HepG2 (cell line): ENCODE measurements at regions not wholly inside any gene's neighbourhood (a gene's known extent, or its start where the extent isn't known, plus 50 kb on each side); places are given as distances from the start of the nearest gene placed in this dataset.

ENCODE experiments used
- ATAC-seq: fragments of 200-7000 bp; cut with Tn5 transposase; 3 replicates; pipeline ENCODE4 v1.9.1; 2020; ENCODE audit warnings: mild to moderate bottlenecking, moderate library complexity
- BruUV-seq: library from RNA; stranded (reverse); fragments of 400-500 nt; replicated peaks from 2 replicates; lab custom pipeline; 2021; lab: Mats Ljungman, UMichigan
- CTCF ChIA-PET: fragments of 300-600 bp; formaldehyde crosslinking; extraction: SDS; loops from one replicate; lab custom pipeline; 2021; ENCODE audit warnings: low total read pairs, inconsistent platforms, low intra/inter-chr PET ratio; lab: Yijun Ruan, JAX
- POLR2A ChIA-PET: fragments of 350-600 bp; sonication (Branson Sonifier 250); formaldehyde crosslinking; loops from one replicate; lab custom pipeline; 2020; ENCODE audit warnings: antibody characterized with exemption, inconsistent platforms; lab: Yijun Ruan, JAX
- DNase-seq: peaks from one replicate; pipeline ENCODE4 v3.0.0-alpha.2; 2015; ENCODE audit warnings: low spot score
- FAIRE-seq: peaks from 3 replicates; lab custom pipeline; 2011; peaks lifted over from hg19 to GRCh38; lab: Jason Lieb, UNC
- H2AFZ ChIP-seq: one replicate; pipeline ENCODE4 v1.6.1; 2011; ENCODE audit warnings: low read length, inconsistent platforms
- H3K27ac ChIP-seq: fragments of 300-600 bp; 3 replicates; pipeline ENCODE4 v1.8.0; 2011; ENCODE audit warnings: mixed run types, mild to moderate bottlenecking, mixed read lengths, low read length, inconsistent platforms; ENCODE audit not compliant: insufficient read depth; ENCODE audit errors: extremely low read length
- H3K27me3 ChIP-seq, 2 experiments: fragments of 200-600 bp in 1 of 2; 2 replicates in 1 of 2; 3 replicates in 1 of 2; pipeline versions ENCODE4 v1.6.0 to v1.8.0; 2011; ENCODE audit warnings: low read length in 2 of 2, mild to moderate bottlenecking in 2 of 2, moderate library complexity in 2 of 2, inconsistent platforms in 1 of 2; ENCODE audit not compliant: insufficient read depth in 2 of 2, control insufficient read depth in 1 of 2
- H3K36me3 ChIP-seq, 2 experiments: fragments of 200-600 bp in 1 of 2; replicated peaks in 1 of 2; 2 replicates in 1 of 2; 3 replicates in 1 of 2; pipeline versions ENCODE4 v1.5.1 to v1.8.0; 2011; ENCODE audit warnings: low read length in 2 of 2, inconsistent platforms in 1 of 2; ENCODE audit not compliant: insufficient read depth in 2 of 2, control insufficient read depth in 1 of 2
- H3K4me1 ChIP-seq: 2 replicates; pipeline ENCODE4 v1.5.1; 2012; ENCODE audit warnings: low read length, inconsistent platforms; ENCODE audit not compliant: insufficient read depth
- H3K4me2 ChIP-seq: 2 replicates; pipeline ENCODE4 v1.6.0; 2011; ENCODE audit warnings: low read depth, low read length, inconsistent platforms
- H3K4me3 ChIP-seq, 3 experiments: fragments of 200-600 bp in 1 of 3; sonication (generic), shearing (Covaris generic) in 1 of 3; replicated peaks in 1 of 3; 2 replicates each; pipeline ENCODE4 v1.5.1; 2011 to 2016; ENCODE audit warnings: low read length in 3 of 3, inconsistent platforms in 2 of 3, low read depth in 2 of 3, mild to moderate bottlenecking in 2 of 3, control low read depth in 1 of 3, mixed read lengths in 1 of 3; ENCODE audit not compliant: insufficient read depth in 1 of 3
- H3K79me2 ChIP-seq: one replicate; pipeline ENCODE4 v1.6.1; 2011; ENCODE audit warnings: low read length, inconsistent platforms; ENCODE audit not compliant: insufficient read depth
- H3K9ac ChIP-seq: 2 replicates; pipeline ENCODE4 v1.6.0; 2011; ENCODE audit warnings: mild to moderate bottlenecking, low read depth, low read length, inconsistent platforms; ENCODE audit not compliant: insufficient read depth
- H3K9me3 ChIP-seq: 2 replicates; pipeline ENCODE4 v1.5.1; 2012; ENCODE audit warnings: mild to moderate bottlenecking, low read length
- H4K20me1 ChIP-seq: 2 replicates; pipeline ENCODE4 v1.6.0; 2011; ENCODE audit warnings: inconsistent platforms, mild to moderate bottlenecking, low read length, moderate library complexity; ENCODE audit not compliant: insufficient read depth
- ARID5B ChIP-seq: IDR thresholded peaks from 2 replicates; pipeline ENCODE4 v1.4.0; 2020; ENCODE audit warnings: mild to moderate bottlenecking, missing genetic modification reagents
- EZH2 ChIP-seq: conservative IDR thresholded peaks from 2 replicates; pipeline ENCODE4 v1.6.1; 2012; ENCODE audit warnings: mild to moderate bottlenecking, low read depth, low read length, moderate library complexity
- HMGXB3 ChIP-seq: sonication (generic); formaldehyde crosslinking; IDR thresholded peaks from 2 replicates; pipeline ENCODE4 v1.4.0; 2020; ENCODE audit warnings: missing genetic modification reagents, borderline replicate concordance
- MXD1 ChIP-seq: sonication (generic); formaldehyde crosslinking; IDR thresholded peaks from 2 replicates; pipeline ENCODE4 v1.4.0; 2020; ENCODE audit warnings: mild to moderate bottlenecking, missing genetic modification reagents
- PHF20 ChIP-seq: sonication (generic); formaldehyde crosslinking; IDR thresholded peaks from 2 replicates; pipeline ENCODE4 v1.5.0; 2020; ENCODE audit warnings: mild to moderate bottlenecking, missing genetic modification reagents
- PRMT3 ChIP-seq: sonication (generic); formaldehyde crosslinking; IDR thresholded peaks from 2 replicates; pipeline ENCODE4 v1.8.1; 2022; ENCODE audit warnings: low read depth, mild to moderate bottlenecking, moderate library complexity, missing genetic modification reagents, borderline replicate concordance
- ZNF143 ChIP-seq: sonication (generic); formaldehyde crosslinking; IDR thresholded peaks from 2 replicates; pipeline ENCODE4 v1.4.0; 2020; ENCODE audit warnings: missing genetic modification reagents
- ZNF234 ChIP-seq: sonication (generic); formaldehyde crosslinking; conservative IDR thresholded peaks from 2 replicates; pipeline ENCODE4 v1.5.1; 2020; ENCODE audit warnings: mild to moderate bottlenecking, missing genetic modification reagents
- ZNF24 ChIP-seq: fragments of 450-650 bp; IDR thresholded peaks from 2 replicates; pipeline ENCODE4 v1.6.1; 2017; ENCODE audit warnings: antibody characterized with exemption, mild to moderate bottlenecking
- ZNF382 ChIP-seq: sonication (generic); formaldehyde crosslinking; IDR thresholded peaks from 2 replicates; pipeline ENCODE4 v1.5.0; 2020; ENCODE audit warnings: missing genetic modification reagents, mild to moderate bottlenecking, borderline replicate concordance
- ZNF44 ChIP-seq: sonication (generic); formaldehyde crosslinking; IDR thresholded peaks from 2 replicates; pipeline ENCODE4 v1.5.1; 2020; ENCODE audit warnings: mild to moderate bottlenecking, missing genetic modification reagents
- WGBS: methylation state at CpG from one replicate; pipeline ENCODE4 v1.1.6; 2017; ENCODE audit warnings: low lambda C conversion rate; 5-methylcytosine and 5-hydroxymethylcytosine counted together
- in situ Hi-C: cut with HindIII; loops from 2 replicates; pipeline ENCODE4 v1.10.0; 2017; ENCODE audit warnings: low pct_unique_long_range_greater_than_20kb; ENCODE audit not compliant: extremely low pct_ligation_motif_present
- intact Hi-C: fragments of 100-400 bp; cut with micrococcal nuclease; formaldehyde crosslinking; loops from one replicate; pipeline ENCODE4 v1.10.0; 2022; ENCODE audit not compliant: unreplicated experiment
- TF ChIP-seq, protein P1 (sequence below): sonication (generic); formaldehyde crosslinking; IDR thresholded peaks from 2 replicates; pipeline ENCODE4 v1.4.0; 2020; ENCODE audit warnings: missing genetic modification reagents

DNA sequence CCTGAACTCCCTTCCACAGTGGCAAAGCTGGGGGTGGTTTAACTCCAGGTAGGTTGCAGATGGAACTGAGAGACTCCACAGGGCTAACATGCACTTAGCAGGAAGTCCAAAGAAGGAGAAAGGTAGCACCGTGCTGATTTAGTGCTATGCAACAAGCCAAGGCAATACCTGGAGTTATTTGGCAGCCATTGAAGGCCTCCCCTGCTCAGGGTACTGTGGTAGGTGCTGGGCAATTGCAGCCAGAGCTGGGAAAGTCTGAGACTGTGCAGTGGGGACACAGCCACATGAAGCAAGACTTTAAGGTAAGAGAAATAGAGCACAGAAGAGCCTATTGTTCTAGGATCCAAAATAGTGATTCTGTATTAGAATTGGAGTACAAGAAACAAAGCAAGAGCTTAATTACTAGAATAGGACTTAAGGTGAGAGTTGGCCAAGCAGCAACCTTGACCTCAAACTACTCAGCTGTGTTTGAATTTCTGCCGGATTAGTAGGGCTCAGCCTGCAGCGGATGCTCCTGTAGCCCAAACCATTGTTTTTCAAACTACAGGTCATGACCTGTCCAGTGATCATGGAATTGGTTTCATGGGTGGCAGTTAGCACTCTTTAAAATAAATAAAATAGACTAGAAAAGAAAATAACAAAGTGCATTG lies 80.8 kb upstream of the STMND1 start (continued):
- TF ChIP-seq ARID5B (CRISPR knock-in tag) = 0 out of 2 replicates have a peak, but pooled peaks have one; percentile 20
- TF ChIP-seq, all 625 proteins: peak for 8

- H4K20me1 ChIP-seq = no peaks in the 10 kb centered on the region
- CTCF ChIA-PET = no interaction called here
- H3K4me2 ChIP-seq = no peak overlapping the region
- FAIRE-seq (no peak), DNase-seq (no peak), ATAC-seq (no peak)
- no peaks in the 10 kb centered on the region for H3K9me3 ChIP-seq
- no peak overlapping the region for H3K4me3 ChIP-seq
- in situ Hi-C loops = no loop called here
- intact Hi-C loops = no loop called here
- no peaks in the 10 kb centered on the region for H3K27me3 ChIP-seq
- no TSS peak for BruUV-seq
- no peak overlapping the region for H3K9ac ChIP-seq
- POLR2A ChIA-PET = no interaction called here
- no peak overlapping the region for H2AFZ ChIP-seq
- no peaks in the 10 kb centered on the region for H3K36me3 ChIP-seq
- H3K27ac ChIP-seq = no peak overlapping the region
- H3K4me1 ChIP-seq = peaks cover 11% of the 10 kb centered on the region
- no peaks in the 10 kb centered on the region for H3K79me2 ChIP-seq
- 57% methylated on average over 5 of the region's 5 CpGs for whole genome bisulfite sequencing
- TF ChIP-seq ZNF44 (no peak), PHF20 (no peak), ZNF382 (CRISPR knock-in tag) (no peak), ZNF234 (CRISPR knock-in tag) (no peak), PRMT3 (CRISPR knock-in tag) (no peak), HMGXB3 (CRISPR knock-in tag) (no peak), ZNF24 (no peak), ZNF143 (CRISPR knock-in tag) (no peak), MXD1 (CRISPR knock-in tag) (no peak), EZH2 (no peak)
- TF ChIP-seq, protein P1, sequence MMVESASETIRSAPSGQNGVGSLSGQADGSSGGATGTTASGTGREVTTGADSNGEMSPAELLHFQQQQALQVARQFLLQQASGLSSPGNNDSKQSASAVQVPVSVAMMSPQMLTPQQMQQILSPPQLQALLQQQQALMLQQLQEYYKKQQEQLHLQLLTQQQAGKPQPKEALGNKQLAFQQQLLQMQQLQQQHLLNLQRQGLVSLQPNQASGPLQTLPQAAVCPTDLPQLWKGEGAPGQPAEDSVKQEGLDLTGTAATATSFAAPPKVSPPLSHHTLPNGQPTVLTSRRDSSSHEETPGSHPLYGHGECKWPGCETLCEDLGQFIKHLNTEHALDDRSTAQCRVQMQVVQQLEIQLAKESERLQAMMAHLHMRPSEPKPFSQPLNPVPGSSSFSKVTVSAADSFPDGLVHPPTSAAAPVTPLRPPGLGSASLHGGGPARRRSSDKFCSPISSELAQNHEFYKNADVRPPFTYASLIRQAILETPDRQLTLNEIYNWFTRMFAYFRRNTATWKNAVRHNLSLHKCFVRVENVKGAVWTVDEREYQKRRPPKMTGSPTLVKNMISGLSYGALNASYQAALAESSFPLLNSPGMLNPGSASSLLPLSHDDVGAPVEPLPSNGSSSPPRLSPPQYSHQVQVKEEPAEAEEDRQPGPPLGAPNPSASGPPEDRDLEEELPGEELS (CRISPR knock-in tag) = no peak
Measured at GRCh38 chr6:17018425-17018824, 83.4 kb upstream of the STMND1 start.
